Right lobe of liver (tissue), 6 donors: ENCODE measurements at regions not wholly inside any gene's neighbourhood (a gene's known extent, or its start where the extent isn't known, plus 50 kb on each side); places are given as distances from the start of the nearest gene placed in this dataset.

ENCODE experiments used
- ATAC-seq, 4 donors: fragments of 200-7000 bp; cut with Tn5 transposase; one replicate each; pipeline ENCODE4 v1.9.1; 2020; ENCODE audit warnings: mild to moderate bottlenecking in 4 of 4, moderate library complexity in 4 of 4
- DNase-seq, 3 donors: peaks; one replicate each; pipeline ENCODE4 v3.0.0-alpha.2; 2020
- H3K27ac ChIP-seq, 3 donors: fragments of 200-600 bp; one replicate each; pipeline ENCODE4 v1.8.0; 2022
- H3K27me3 ChIP-seq, 2 donors: fragments of 200-600 bp; one replicate each; pipeline ENCODE4 v1.8.0; 2022
- H3K36me3 ChIP-seq, 4 donors: fragments of 200-600 bp; sonication (generic) in 1 of 4; one replicate each; pipeline versions ENCODE4 v1.5.1 to v1.8.0; 2017 to 2022; ENCODE audit warnings: control low read depth in 1 of 4
- H3K4me1 ChIP-seq, 4 donors: fragments of 200-600 bp; sonication (generic) in 1 of 4; one replicate each; pipeline versions ENCODE4 v1.5.1 to v1.8.0; 2017 to 2022; ENCODE audit warnings: control low read depth in 1 of 4
- H3K4me3 ChIP-seq, 3 donors: fragments of 200-600 bp; one replicate each; pipeline ENCODE4 v1.8.0; 2022
- H3K9me3 ChIP-seq, 4 donors: fragments of 200-600 bp; sonication (generic) in 1 of 4; one replicate each; pipeline versions ENCODE4 v1.5.1 to v1.8.0; 2017 to 2022; ENCODE audit warnings: control low read depth in 1 of 4
- POLR2A ChIP-seq: fragments of 450-650 bp; IDR thresholded peaks from one replicate; pipeline ENCODE4 v1.6.1; 2017; ENCODE audit warnings: antibody characterized with exemption, mild to moderate bottlenecking
- WGBS: methylation state at CpG from one replicate; pipeline ENCODE4 v1.1.6; 2018; ENCODE audit warnings: low coverage, low lambda C conversion rate; ENCODE audit not compliant: insufficient coverage; ENCODE audit errors: missing lambda C conversion rate; 5-methylcytosine and 5-hydroxymethylcytosine counted together
- intact Hi-C, 2 donors: fragments of 100-400 bp; cut with DNase I; formaldehyde crosslinking; loops; one replicate each; pipeline versions ENCODE4 v1.11.2 to v1.14.1; 2022
- TF ChIP-seq, protein P1 (sequence below), 4 donors: fragments of 200-600 bp in 3 of 4; fragments of 450-650 bp in 1 of 4; IDR thresholded peaks; one replicate each; pipeline versions ENCODE4 v1.5.1 to v1.8.0; 2016 to 2022; ENCODE audit warnings: antibody characterized with exemption in 4 of 4, mild to moderate bottlenecking in 2 of 4
- donor health status: DM: no; HTN: yes; CAD: no.
- donor health status: DM: no; HTN: no; CAD: no.
- donor health status: DM: no; HTN: no; CAD: no.
- donor health status: DM: no; HTN: yes; CAD: no.
- donor health status: DM: no; HTN: yes; CAD: no.

DNA sequence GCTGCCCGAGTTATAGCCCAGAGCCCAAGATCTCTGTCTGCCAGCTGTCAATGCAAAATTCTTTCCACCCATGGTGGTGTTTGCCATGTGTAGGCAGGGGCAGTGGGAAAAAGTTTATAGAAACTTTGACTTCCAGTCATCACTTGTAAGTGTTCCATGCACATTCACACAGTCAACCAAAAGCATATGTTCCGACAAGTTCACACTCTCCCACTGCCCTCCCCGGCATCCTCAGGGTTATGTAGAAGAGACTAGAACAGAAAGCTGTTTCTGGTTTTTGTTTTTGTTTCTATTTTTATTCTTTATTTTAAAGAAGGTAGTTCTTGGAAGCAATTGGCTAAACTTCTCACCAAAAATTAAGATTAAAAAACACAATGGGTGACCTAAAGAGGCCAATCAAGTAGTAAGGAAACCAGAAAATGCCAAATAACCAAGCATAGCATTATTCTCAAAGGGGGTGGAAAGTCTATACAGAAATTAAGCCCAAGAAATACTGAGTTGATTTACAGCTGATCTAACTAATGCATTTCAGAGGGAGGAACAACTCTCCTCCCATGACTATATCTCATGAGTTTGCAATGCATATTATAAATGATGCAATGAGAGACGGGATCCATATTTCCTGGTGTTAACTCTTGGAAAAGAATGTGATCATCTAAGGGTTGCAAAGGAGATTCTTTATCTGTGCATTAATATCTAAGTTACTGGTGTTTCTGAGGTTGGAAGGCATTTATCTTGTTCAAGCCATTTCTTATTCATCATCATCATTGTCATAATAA lies 91.5 kb upstream of the ETS2 start:
- TF ChIP-seq POLR2A: no peak
- TF ChIP-seq, protein P1, sequence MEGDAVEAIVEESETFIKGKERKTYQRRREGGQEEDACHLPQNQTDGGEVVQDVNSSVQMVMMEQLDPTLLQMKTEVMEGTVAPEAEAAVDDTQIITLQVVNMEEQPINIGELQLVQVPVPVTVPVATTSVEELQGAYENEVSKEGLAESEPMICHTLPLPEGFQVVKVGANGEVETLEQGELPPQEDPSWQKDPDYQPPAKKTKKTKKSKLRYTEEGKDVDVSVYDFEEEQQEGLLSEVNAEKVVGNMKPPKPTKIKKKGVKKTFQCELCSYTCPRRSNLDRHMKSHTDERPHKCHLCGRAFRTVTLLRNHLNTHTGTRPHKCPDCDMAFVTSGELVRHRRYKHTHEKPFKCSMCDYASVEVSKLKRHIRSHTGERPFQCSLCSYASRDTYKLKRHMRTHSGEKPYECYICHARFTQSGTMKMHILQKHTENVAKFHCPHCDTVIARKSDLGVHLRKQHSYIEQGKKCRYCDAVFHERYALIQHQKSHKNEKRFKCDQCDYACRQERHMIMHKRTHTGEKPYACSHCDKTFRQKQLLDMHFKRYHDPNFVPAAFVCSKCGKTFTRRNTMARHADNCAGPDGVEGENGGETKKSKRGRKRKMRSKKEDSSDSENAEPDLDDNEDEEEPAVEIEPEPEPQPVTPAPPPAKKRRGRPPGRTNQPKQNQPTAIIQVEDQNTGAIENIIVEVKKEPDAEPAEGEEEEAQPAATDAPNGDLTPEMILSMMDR (IDR thresholded peaks at IDR 0.05): no peak
- Histone ChIP-seq H3K36me3 (no peaks in the 10 kb centered on the region), H3K9me3 (no peaks in the 10 kb centered on the region), H3K4me1 (no peaks in the 10 kb centered on the region), H3K27ac (no peak overlapping the region), H3K4me3 (no peak overlapping the region), H3K27me3 (no peaks in the 10 kb centered on the region)
- intact Hi-C loops: no loop called here
- no peak for DNase-seq
- no peak for ATAC-seq
- 66% methylated on average over 4 of the region's 4 CpGs for WGBS

DNA sequence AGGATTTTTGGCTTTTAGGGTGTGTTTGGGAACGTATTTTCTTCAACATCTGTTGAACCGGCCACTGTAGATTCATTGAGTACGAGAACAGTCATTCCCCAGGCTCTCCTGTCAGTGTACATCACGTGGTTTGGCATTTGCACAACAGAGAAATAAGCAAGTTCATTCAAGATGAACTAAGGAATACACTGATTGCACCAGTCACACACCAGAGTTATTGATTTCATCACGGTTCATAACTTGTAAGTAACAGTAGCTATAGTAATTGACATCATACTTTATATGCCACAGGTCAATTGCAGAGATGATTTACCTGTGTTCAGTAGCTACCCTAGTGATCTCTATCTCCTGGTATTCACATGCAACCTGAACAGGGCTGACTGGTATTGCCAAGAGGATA lies 90.7 kb upstream of the ETS2 start:
- Histone ChIP-seq H3K4me3 (no peak overlapping the region), H3K4me1 (no peaks in the 10 kb centered on the region), H3K27ac (no peak overlapping the region), H3K9me3 (no peaks in the 10 kb centered on the region), H3K27me3 (no peaks in the 10 kb centered on the region), H3K36me3 (no peaks in the 10 kb centered on the region)
- TF ChIP-seq, protein P1 (IDR thresholded peaks at IDR 0.05): no peak
- ATAC-seq: no peak
- intact Hi-C loops: no loop called here
- WGBS: 48% methylated on average over 5 of the region's 5 CpGs
- no peak for DNase-seq

DNA sequence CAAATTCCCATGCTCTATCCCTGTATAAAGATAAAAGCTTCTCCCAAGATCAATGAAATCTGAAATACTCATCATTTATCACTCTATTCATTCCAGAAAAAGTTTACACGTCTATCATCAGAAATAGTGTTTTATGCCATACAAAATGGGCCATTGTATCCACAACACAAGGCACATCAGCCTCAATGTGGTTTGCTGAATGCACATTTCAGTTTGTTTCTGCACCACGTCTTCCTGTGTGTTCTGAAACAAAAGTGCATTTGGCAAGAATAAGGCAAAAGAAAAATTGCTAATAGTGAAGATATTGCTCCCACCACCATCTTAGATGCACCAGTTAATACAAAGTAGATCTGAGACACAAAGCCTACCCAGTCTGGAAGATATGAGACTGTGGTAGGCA lies 89.6 kb upstream of the ETS2 start:
- no peaks in the 10 kb centered on the region for H3K4me1 ChIP-seq
- intact Hi-C loops: no loop called here
- no peak overlapping the region for H3K4me3 ChIP-seq
- 36% methylated on average over 2 of the region's 2 CpGs for WGBS
- no peaks in the 10 kb centered on the region for H3K36me3 ChIP-seq
- DNase-seq: no peak
- H3K27me3 ChIP-seq: no peaks in the 10 kb centered on the region
- no peak for ATAC-seq
- H3K27ac ChIP-seq: no peak overlapping the region
- TF ChIP-seq POLR2A: no peak
- TF ChIP-seq, protein P1 (IDR thresholded peaks at IDR 0.05): no peak
- H3K9me3 ChIP-seq: no peaks in the 10 kb centered on the region

DNA sequence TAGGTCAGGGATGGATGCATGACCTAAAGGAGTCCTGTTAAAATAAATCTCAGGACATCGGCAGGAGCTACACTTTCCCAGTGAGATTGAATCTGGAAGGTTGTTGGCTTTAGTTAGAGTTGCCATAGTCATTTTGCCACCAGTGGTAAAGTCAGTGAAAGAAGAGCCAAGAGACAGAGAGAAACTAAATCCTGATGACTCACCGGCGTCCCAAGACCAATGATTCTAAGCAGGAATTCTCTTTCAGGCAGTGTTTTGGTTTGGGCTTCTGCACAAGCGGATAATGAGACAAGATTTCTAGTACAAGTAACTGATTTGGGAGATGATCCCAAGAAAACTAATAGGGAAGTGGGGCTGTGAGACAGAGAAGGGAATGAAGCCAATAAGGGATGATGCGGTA lies 88.8 kb upstream of the ETS2 start:
- WGBS: 83% methylated on average over 4 of the region's 5 CpGs

More for the DNA sequence above, 88.8 kb upstream of the ETS2 start:
- H3K9me3 ChIP-seq: no peaks in the 10 kb centered on the region
- no peaks in the 10 kb centered on the region for H3K4me1 ChIP-seq
- ATAC-seq (no peak), DNase-seq (no peak)
- no peak overlapping the region for H3K27ac ChIP-seq
- intact Hi-C loops: no loop called here
- no peak overlapping the region for H3K4me3 ChIP-seq
- no peaks in the 10 kb centered on the region for H3K36me3 ChIP-seq
- no peak for TF ChIP-seq POLR2A
- TF ChIP-seq, protein P1 (IDR thresholded peaks at IDR 0.05): no peak
- no peaks in the 10 kb centered on the region for H3K27me3 ChIP-seq
